ENCODE measurements at regions not wholly inside any gene's neighbourhood (a gene's known extent, or its start where the extent isn't known, plus 50 kb on each side); places are given as distances from the start of the nearest gene placed in this dataset.

- TF ChIP-seq CTCF (tag by site-specific recombination; IDR thresholded peaks at IDR 0.05) (no peak), ZNF37A (tag by site-specific recombination; IDR thresholded peaks at IDR 0.05) (no peak)
These were observed 902.6 kb upstream of the EPHA6 start (continued) for GRCh38 chr3:95911767-95912166.

GRCh38 chr3:95923496-95924210 lies 890.7 kb upstream of the EPHA6 start:
- Histone ChIP-seq H3K4me3 (ENCODE audit: low read depth, low read length) (no peak overlapping the region), H3K4me1 (ENCODE audit: control insufficient read depth, insufficient read depth, low read length) (no peaks in the 10 kb centered on the region), H3K27ac (ENCODE audit: extremely low read depth, low read depth, low read length) (no peak overlapping the region), H3K9me3 (ENCODE audit: control insufficient read depth, insufficient read depth, low read depth, low read length) (no peaks in the 10 kb centered on the region), H3K36me3 (ENCODE audit: control insufficient read depth in 2 of 2, insufficient read depth in 1 of 2, low read length in 2 of 2) (no peaks in the 10 kb centered on the region)
- TF ChIP-seq ZNF623 (tag by site-specific recombination; IDR thresholded peaks at IDR 0.05) (no peak), FEZF1 (tag by site-specific recombination; IDR thresholded peaks at IDR 0.05) (no peak), ZNF571 (tag by site-specific recombination; IDR thresholded peaks at IDR 0.05) (no peak), ZNF555 (tag by site-specific recombination; conservative IDR thresholded peaks at IDR 0.05) (no peak), YY1 (tag by site-specific recombination; IDR thresholded peaks at IDR 0.05) (no peak), ZNF398 (tag by site-specific recombination; IDR thresholded peaks at IDR 0.05) (no peak), PBX3 (CRISPR knock-in tag; IDR thresholded peaks at IDR 0.05) (no peak)
- CTCF ChIA-PET = no interaction called here
- POLR2A ChIA-PET = no interaction called here

- no peak overlapping the region for H3K27ac ChIP-seq (ENCODE audit: extremely low read depth, low read depth, low read length)
- H3K4me1 ChIP-seq (ENCODE audit: control insufficient read depth, insufficient read depth, low read length) = no peaks in the 10 kb centered on the region
- H3K36me3 ChIP-seq (ENCODE audit: control insufficient read depth in 2 of 2, insufficient read depth in 1 of 2, low read length in 2 of 2) = no peaks in the 10 kb centered on the region
- CTCF ChIA-PET = no interaction called here
- TF ChIP-seq ZNF600 (tag by site-specific recombination; IDR thresholded peaks at IDR 0.05) (no peak), EGR2 (tag by site-specific recombination; IDR thresholded peaks at IDR 0.05; ENCODE audit: low read depth) (no peak), ZNF146 (tag by site-specific recombination; IDR thresholded peaks at IDR 0.05) (no peak), ZNF394 (tag by site-specific recombination; IDR thresholded peaks at IDR 0.05; ENCODE audit: borderline replicate concordance) (no peak), ZNF521 (tag by site-specific recombination; IDR thresholded peaks at IDR 0.05) (no peak), ZBTB26 (tag by site-specific recombination; optimal IDR thresholded peaks at IDR 0.05) (no peak), ZNF423 (tag by site-specific recombination; IDR thresholded peaks at IDR 0.05) (no peak)
- no peaks in the 10 kb centered on the region for H3K9me3 ChIP-seq (ENCODE audit: control insufficient read depth, insufficient read depth, low read depth, low read length)
- no peak overlapping the region for H3K4me3 ChIP-seq (ENCODE audit: low read depth, low read length)
- POLR2A ChIA-PET = no interaction called here
These were observed 887.4 kb upstream of the EPHA6 start for GRCh38 chr3:95926904-95927501.

Data from HEK293 (cell line).